Astrocyte of the spinal cord (primary cell): ENCODE measurements at regions not wholly inside any gene's neighbourhood (a gene's known extent, or its start where the extent isn't known, plus 50 kb on each side); places are given as distances from the start of the nearest gene placed in this dataset.

Source experiments
- DNase-seq: peaks from one replicate; pipeline ENCODE4 v3.0.0; 2011; ENCODE audit warnings: low read depth, low spot score
- H3K4me3 ChIP-seq: 2 replicates; pipeline ENCODE4 v1.5.1; 2011; ENCODE audit warnings: low read depth, mild to moderate bottlenecking, low read length, moderate library complexity
- in situ Hi-C: cut with HindIII; loops from 2 replicates; pipeline ENCODE4 v1.10.0; 2017; ENCODE audit warnings: low sequenced_read_pairs
- TF ChIP-seq, protein P1 (sequence below): IDR thresholded peaks from 2 replicates; pipeline ENCODE4 v1.5.1; 2012; ENCODE audit warnings: low read depth, mild to moderate bottlenecking, low read length, inconsistent platforms

- TF ChIP-seq, protein P1, sequence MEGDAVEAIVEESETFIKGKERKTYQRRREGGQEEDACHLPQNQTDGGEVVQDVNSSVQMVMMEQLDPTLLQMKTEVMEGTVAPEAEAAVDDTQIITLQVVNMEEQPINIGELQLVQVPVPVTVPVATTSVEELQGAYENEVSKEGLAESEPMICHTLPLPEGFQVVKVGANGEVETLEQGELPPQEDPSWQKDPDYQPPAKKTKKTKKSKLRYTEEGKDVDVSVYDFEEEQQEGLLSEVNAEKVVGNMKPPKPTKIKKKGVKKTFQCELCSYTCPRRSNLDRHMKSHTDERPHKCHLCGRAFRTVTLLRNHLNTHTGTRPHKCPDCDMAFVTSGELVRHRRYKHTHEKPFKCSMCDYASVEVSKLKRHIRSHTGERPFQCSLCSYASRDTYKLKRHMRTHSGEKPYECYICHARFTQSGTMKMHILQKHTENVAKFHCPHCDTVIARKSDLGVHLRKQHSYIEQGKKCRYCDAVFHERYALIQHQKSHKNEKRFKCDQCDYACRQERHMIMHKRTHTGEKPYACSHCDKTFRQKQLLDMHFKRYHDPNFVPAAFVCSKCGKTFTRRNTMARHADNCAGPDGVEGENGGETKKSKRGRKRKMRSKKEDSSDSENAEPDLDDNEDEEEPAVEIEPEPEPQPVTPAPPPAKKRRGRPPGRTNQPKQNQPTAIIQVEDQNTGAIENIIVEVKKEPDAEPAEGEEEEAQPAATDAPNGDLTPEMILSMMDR: no peak
- in situ Hi-C loops: no loop called here
- H3K4me3 ChIP-seq: no peak overlapping the region
- no peak for DNase-seq
These were observed 80.2 kb upstream of the KRR1 start for GRCh38 chr12:75591628-75592027.

DNA sequence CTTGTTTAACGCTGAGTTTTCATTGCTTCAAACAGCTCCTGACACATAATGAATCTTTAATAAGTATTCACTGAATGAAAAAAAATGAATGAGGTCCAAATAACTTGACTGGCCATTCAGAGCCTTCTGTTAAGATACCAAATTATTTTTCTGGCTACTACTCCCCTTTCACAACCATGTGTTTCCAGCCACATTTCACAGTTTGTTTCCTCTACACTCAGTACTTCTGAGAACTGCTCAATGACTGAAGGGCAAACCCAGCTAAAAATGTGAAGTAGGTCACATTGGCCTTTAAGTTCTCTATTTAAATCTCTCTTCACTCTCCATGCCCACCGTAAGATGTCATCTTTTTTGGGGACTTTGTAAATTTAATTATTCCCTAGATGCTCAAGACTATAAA is 78.4 kb upstream of the KRR1 start:
- in situ Hi-C loops: no loop called here
- H3K4me3 ChIP-seq: no peak overlapping the region
- DNase-seq: no peak
- TF ChIP-seq, protein P1: no peak

DNA sequence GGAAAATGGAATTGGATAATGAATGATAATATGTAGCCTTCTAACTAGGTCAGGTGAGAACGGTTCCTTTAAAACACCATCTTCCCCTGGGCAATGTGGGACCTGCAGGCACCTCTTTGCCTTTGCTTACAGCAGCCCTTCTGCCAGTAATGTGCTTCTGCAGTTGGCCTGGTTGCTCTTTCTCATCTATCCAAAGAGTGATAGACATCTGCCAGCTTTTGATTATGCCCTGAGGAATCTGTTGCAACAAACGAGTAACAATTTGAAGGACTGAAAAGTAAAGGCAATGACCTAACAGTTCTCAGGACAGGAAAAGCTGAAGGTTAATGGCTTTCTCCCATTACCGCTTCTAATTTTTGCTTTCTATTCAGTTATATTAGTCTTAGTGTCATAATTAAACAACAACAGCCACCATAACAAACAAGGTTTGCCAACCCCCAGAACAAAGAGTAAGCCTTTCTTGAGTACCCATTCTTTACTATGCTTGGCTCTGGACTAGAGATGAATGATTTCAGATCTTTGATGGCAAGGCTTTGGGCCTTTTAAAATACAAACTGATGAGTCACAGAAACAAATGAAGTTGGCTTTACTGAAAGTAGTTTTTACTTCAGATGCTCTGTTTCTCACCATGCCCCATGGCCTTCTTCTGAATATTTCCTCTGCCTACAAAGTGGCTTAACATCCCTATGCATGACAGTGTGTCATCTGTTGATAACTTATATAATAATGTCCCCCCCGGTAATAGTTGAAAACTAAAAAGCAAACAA is 76.1 kb upstream of the KRR1 start:
- in situ Hi-C loops: no loop called here
- H3K4me3 ChIP-seq: no peak overlapping the region
- peak; percentile 35 for DNase-seq
- TF ChIP-seq, protein P1: no peak

DNA sequence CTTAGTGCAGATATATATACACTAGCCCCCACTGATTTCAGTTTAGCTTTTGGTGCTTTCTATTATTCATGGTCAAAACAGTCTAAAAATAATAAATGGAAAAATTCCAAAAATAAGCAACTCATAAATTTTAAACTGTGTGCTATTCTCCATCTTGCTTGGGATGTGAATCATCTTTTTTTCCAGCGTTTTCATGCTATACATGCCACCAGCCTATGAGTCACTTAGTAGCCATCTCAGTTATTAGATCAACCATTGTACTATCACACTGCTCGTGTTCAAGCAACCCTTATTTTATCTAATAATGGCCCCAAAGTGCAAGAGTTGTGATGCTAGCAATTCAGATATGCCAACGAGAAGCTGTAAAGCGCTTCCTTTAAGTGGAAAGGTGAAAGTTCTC is 73.9 kb upstream of the KRR1 start:
- in situ Hi-C loops: no loop called here
- TF ChIP-seq, protein P1: no peak
- no peak overlapping the region for H3K4me3 ChIP-seq
- DNase-seq: peak; percentile 81

GRCh38 chr12:75583355-75583754 is 71.9 kb upstream of the KRR1 start:
- no peak overlapping the region for H3K4me3 ChIP-seq
- TF ChIP-seq, protein P1: no peak
- no peak for DNase-seq
- in situ Hi-C loops: no loop called here

GRCh38 chr12:75581515-75581914 is 70.1 kb upstream of the KRR1 start:
- no peak overlapping the region for H3K4me3 ChIP-seq
- TF ChIP-seq, protein P1: no peak
- DNase-seq: no peak
- in situ Hi-C loops: no loop called here
